ENCODE measurements at regions not wholly inside any gene's neighbourhood (a gene's known extent, or its start where the extent isn't known, plus 50 kb on each side); places are given as distances from the start of the nearest gene placed in this dataset.
A peak's percentile ranks its signal among the peaks of the same experiment; 100 is the strongest.

- TF ChIP-seq REST (IDR thresholded peaks at IDR 0.05; ENCODE audit: insufficient read depth in 1 of 2, low read depth in 2 of 2, low read length in 2 of 2): no peak
- TF ChIP-seq TAF1 (IDR thresholded peaks at IDR 0.05; ENCODE audit: borderline replicate concordance, insufficient read depth, low read length): no peak
These were observed 233.1 kb upstream of the ANKRD55 start for GRCh38 chr5:56466136-56466816.

GRCh38 chr5:56465769-56466135 is 232.6 kb upstream of the ANKRD55 start:
- TF ChIP-seq REST (IDR thresholded peaks at IDR 0.05; ENCODE audit: insufficient read depth in 1 of 2, low read depth in 2 of 2, low read length in 2 of 2) (no peak), SIN3A (IDR thresholded peaks at IDR 0.05; ENCODE audit: borderline replicate concordance, insufficient read depth, low read length) (0 out of 2 replicates have a peak, but pooled peaks have one; percentile 25)

DNA sequence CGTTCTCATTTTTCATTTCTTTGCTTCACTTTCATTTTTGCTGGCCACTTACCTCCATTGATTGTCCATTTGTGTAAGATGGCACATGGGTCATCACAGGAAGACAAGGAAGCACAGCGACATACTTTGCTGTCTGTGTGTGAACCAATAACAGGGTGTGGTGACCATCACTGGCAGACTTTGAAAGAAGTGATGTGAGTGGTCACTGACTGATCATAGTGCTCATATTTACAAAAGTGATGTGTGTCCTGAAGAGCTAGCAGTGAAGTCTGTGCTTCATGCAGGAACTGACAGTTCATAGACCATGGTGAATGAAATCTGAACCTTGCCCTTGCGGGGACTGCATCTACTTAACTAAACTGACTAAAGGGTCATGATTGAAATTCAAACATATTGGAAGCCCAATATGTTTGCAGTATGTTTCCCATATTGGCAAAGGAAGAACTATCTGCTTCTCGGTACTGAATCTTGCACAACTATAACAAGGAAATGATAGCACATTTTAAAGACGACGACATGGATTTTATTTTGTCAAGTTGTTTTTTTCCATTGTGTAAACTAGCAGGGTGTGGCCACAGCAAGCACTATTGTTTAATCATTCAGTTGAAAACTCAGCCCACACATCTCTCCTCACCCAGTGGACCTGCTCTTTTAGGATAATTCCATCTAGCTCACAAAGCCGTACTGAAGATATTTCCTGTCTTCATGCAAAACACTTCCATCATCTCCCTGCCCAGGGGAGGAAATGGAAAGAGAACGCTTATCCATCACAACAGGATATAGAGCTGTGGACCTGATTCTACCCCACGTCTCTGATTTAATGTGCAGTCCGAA is 232.0 kb upstream of the ANKRD55 start:
- TF ChIP-seq POLR2AphosphoS5 (IDR thresholded peaks at IDR 0.05; ENCODE audit: low read depth, low read length) (no peak), REST (IDR thresholded peaks at IDR 0.05; ENCODE audit: insufficient read depth in 1 of 2, low read depth in 2 of 2, low read length in 2 of 2) (peak in 1 of 2 experiments; percentile 29; a peak in 1 of 4 replicates), SIN3A (IDR thresholded peaks at IDR 0.05; ENCODE audit: borderline replicate concordance, insufficient read depth, low read length) (no peak), TAF1 (IDR thresholded peaks at IDR 0.05; ENCODE audit: borderline replicate concordance, insufficient read depth, low read length) (no peak)

DNA sequence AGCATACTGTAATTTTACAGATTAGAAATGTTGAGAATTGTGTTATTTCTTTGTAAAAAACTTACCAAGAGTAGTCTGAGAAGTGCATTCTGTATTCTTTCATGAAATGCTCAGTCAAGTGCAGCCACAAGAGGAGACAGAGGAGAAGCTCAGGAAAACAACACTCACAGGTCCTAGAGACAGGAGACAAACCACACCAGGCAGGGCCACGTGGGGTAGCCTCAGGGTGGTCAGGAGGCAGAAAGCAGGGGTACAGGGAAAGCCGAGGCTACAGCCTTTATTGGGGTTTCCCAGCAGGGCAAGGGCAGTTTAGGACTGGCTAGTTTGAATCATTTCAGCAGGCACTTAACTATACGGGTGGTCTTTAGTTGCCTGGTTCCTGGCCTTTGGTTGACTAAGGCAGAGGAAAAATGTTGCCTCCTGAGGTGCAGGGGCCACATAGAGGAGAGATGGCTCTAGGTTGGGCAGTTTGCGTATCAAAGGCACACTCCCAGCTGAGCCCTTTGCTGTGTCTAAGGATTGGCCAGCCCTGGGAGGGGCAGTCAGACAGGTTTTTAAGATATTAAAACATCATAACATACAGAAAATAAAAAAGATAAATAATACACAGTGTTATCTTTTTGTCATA is 230.9 kb upstream of the ANKRD55 start:
- TF ChIP-seq POLR2AphosphoS5 (IDR thresholded peaks at IDR 0.05; ENCODE audit: low read depth, low read length): no peak
- no peak for TF ChIP-seq REST (IDR thresholded peaks at IDR 0.05; ENCODE audit: insufficient read depth in 1 of 2, low read depth in 2 of 2, low read length in 2 of 2)
- no peak for TF ChIP-seq FOXP2 (optimal IDR thresholded peaks at IDR 0.05; ENCODE audit: borderline replicate concordance, extremely low read depth, extremely low read length, insufficient read depth)
- TF ChIP-seq SIN3A (IDR thresholded peaks at IDR 0.05; ENCODE audit: borderline replicate concordance, insufficient read depth, low read length): no peak
- no peak for TF ChIP-seq TAF1 (IDR thresholded peaks at IDR 0.05; ENCODE audit: borderline replicate concordance, insufficient read depth, low read length)

Data from PFSK-1 (cell line).